ENCODE measurements at regions not wholly inside any gene's neighbourhood (a gene's known extent, or its start where the extent isn't known, plus 50 kb on each side); places are given as distances from the start of the nearest gene placed in this dataset.

GRCh38 chr1:238176441-238176840 lies 285.7 kb upstream of the ZP4 start:
- no peak overlapping the region for H2AFZ ChIP-seq (ENCODE audit: low read length)
- no peaks in the 10 kb centered on the region for H4K20me1 ChIP-seq (ENCODE audit: insufficient read depth, low read length)
- H3K79me2 ChIP-seq (ENCODE audit: low read length): no peaks in the 10 kb centered on the region
- H3K9ac ChIP-seq (ENCODE audit: low read length): no peak overlapping the region
- no peak for TF ChIP-seq EZH2 (optimal IDR thresholded peaks at IDR 0.05; ENCODE audit: low read depth, low read length)
- no peak for TF ChIP-seq EZH2phosphoT487 (IDR thresholded peaks at IDR 0.05; ENCODE audit: low read length)
- TF ChIP-seq CTCF (IDR thresholded peaks at IDR 0.05; ENCODE audit: low read length): no peak
- no peaks in the 10 kb centered on the region for H3K9me3 ChIP-seq (replicated peaks; ENCODE audit: insufficient read depth, low read length)
- H3K9me2 ChIP-seq (replicated peaks; ENCODE audit: insufficient read depth, low read length): no peaks in the 10 kb centered on the region
- no peak for DNase-seq
- H3F3A ChIP-seq (ENCODE audit: insufficient read depth, low read length): no peaks in the 10 kb centered on the region
- no peak overlapping the region for H3K4me3 ChIP-seq (ENCODE audit: low read length)
- no peaks in the 10 kb centered on the region for H3K36me3 ChIP-seq (replicated peaks; ENCODE audit: insufficient read depth, low read length)
- no peak overlapping the region for H3K4me2 ChIP-seq (ENCODE audit: low read depth, low read length)
- no peak overlapping the region for H3K27ac ChIP-seq (ENCODE audit: low read length)
- no peaks in the 10 kb centered on the region for H3K27me3 ChIP-seq (replicated peaks; ENCODE audit: insufficient read depth, low read length)
- no peaks in the 10 kb centered on the region for H3K4me1 ChIP-seq (ENCODE audit: low read length)

- Histone ChIP-seq H3K9me3 (replicated peaks; ENCODE audit: insufficient read depth, low read length) (no peaks in the 10 kb centered on the region), H3K27me3 (replicated peaks; ENCODE audit: insufficient read depth, low read length) (no peaks in the 10 kb centered on the region), H3K4me2 (ENCODE audit: low read depth, low read length) (no peak overlapping the region), H3K79me2 (ENCODE audit: low read length) (no peaks in the 10 kb centered on the region), H3K9ac (ENCODE audit: low read length) (no peak overlapping the region), H3K9me2 (replicated peaks; ENCODE audit: insufficient read depth, low read length) (no peaks in the 10 kb centered on the region), H3K36me3 (replicated peaks; ENCODE audit: insufficient read depth, low read length) (no peaks in the 10 kb centered on the region), H3F3A (ENCODE audit: insufficient read depth, low read length) (no peaks in the 10 kb centered on the region), H4K20me1 (ENCODE audit: insufficient read depth, low read length) (no peaks in the 10 kb centered on the region), H3K27ac (ENCODE audit: low read length) (no peak overlapping the region), H3K4me1 (ENCODE audit: low read length) (no peaks in the 10 kb centered on the region), H3K4me3 (ENCODE audit: low read length) (no peak overlapping the region), H2AFZ (ENCODE audit: low read length) (no peak overlapping the region)
- DNase-seq: no peak
- TF ChIP-seq CTCF (IDR thresholded peaks at IDR 0.05; ENCODE audit: low read length): no peak
- TF ChIP-seq EZH2phosphoT487 (IDR thresholded peaks at IDR 0.05; ENCODE audit: low read length): no peak
- TF ChIP-seq EZH2 (optimal IDR thresholded peaks at IDR 0.05; ENCODE audit: low read depth, low read length): no peak
These were observed 281.3 kb upstream of the ZP4 start for GRCh38 chr1:238171985-238172384.

- Histone ChIP-seq H3K9me2 (replicated peaks; ENCODE audit: insufficient read depth, low read length) (no peaks in the 10 kb centered on the region), H4K20me1 (ENCODE audit: insufficient read depth, low read length) (no peaks in the 10 kb centered on the region), H3K27ac (ENCODE audit: low read length) (no peak overlapping the region), H3K79me2 (ENCODE audit: low read length) (no peaks in the 10 kb centered on the region), H3K36me3 (replicated peaks; ENCODE audit: insufficient read depth, low read length) (no peaks in the 10 kb centered on the region), H3K4me3 (ENCODE audit: low read length) (no peak overlapping the region), H3K9ac (ENCODE audit: low read length) (no peak overlapping the region), H3K4me2 (ENCODE audit: low read depth, low read length) (no peak overlapping the region), H2AFZ (ENCODE audit: low read length) (no peak overlapping the region), H3K4me1 (ENCODE audit: low read length) (no peaks in the 10 kb centered on the region), H3K9me3 (replicated peaks; ENCODE audit: insufficient read depth, low read length) (no peaks in the 10 kb centered on the region), H3K27me3 (replicated peaks; ENCODE audit: insufficient read depth, low read length) (no peaks in the 10 kb centered on the region), H3F3A (ENCODE audit: insufficient read depth, low read length) (no peaks in the 10 kb centered on the region)
- DNase-seq: no peak
- TF ChIP-seq CTCF (IDR thresholded peaks at IDR 0.05; ENCODE audit: low read length) (no peak), EZH2 (optimal IDR thresholded peaks at IDR 0.05; ENCODE audit: low read depth, low read length) (no peak), EZH2phosphoT487 (IDR thresholded peaks at IDR 0.05; ENCODE audit: low read length) (no peak)
These were observed 271.2 kb upstream of the ZP4 start for GRCh38 chr1:238161955-238162354.

Measured in MM.1S (cell line).